Testis (tissue), 2 donors: ENCODE measurements at regions not wholly inside any gene's neighbourhood (a gene's known extent, or its start where the extent isn't known, plus 50 kb on each side); places are given as distances from the start of the nearest gene placed in this dataset.
A peak's percentile ranks its signal among the peaks of the same experiment; 100 is the strongest.

Experiments used
- DNase-seq: peaks from one replicate; pipeline ENCODE4 v3.0.0-alpha.2; 2019
- H3K27ac ChIP-seq, 2 donors: fragments of 200-600 bp; sonication (generic); one replicate each; pipeline ENCODE4 v1.5.1; 2019
- H3K27me3 ChIP-seq: fragments of 200-600 bp; sonication (generic); one replicate; pipeline ENCODE4 v1.5.1; 2019
- H3K36me3 ChIP-seq: fragments of 200-600 bp; sonication (generic); one replicate; pipeline ENCODE4 v1.5.1; 2017; ENCODE audit warnings: low read depth; ENCODE audit errors: missing control alignments
- H3K4me1 ChIP-seq: fragments of 200-600 bp; sonication (generic); one replicate; pipeline ENCODE4 v1.5.1; 2019
- H3K4me3 ChIP-seq, 2 donors: fragments of 200-600 bp; sonication (generic); one replicate each; pipeline ENCODE4 v1.5.1; 2017 to 2019
- H3K9me3 ChIP-seq: fragments of 200-600 bp; sonication (generic); one replicate; pipeline ENCODE4 v1.5.1; 2017
- POLR2A ChIP-seq: fragments of 450-650 bp; IDR thresholded peaks from one replicate; pipeline ENCODE4 v1.6.1; 2017; ENCODE audit warnings: antibody characterized with exemption, mild to moderate bottlenecking, moderate library complexity
- WGBS, 2 donors: methylation state at CpG; one replicate each; pipeline ENCODE4 v1.1.5; 2018; 5-methylcytosine and 5-hydroxymethylcytosine counted together
- intact Hi-C: fragments of 100-400 bp; cut with DNase I; formaldehyde crosslinking; loops from one replicate; pipeline ENCODE4 v1.15.1; 2023; ENCODE audit warnings: low total_unique reads
- TF ChIP-seq, protein P1 (sequence below), 3 experiments: fragments of 450-650 bp in 2 of 3; fragments of 200-600 bp in 1 of 3; sonication (generic) in 1 of 3; IDR thresholded peaks; one replicate each; pipeline ENCODE4 v1.5.1; 2016 to 2019; ENCODE audit warnings: antibody characterized with exemption in 3 of 3, mild to moderate bottlenecking in 2 of 3, moderate library complexity in 1 of 3

DNA sequence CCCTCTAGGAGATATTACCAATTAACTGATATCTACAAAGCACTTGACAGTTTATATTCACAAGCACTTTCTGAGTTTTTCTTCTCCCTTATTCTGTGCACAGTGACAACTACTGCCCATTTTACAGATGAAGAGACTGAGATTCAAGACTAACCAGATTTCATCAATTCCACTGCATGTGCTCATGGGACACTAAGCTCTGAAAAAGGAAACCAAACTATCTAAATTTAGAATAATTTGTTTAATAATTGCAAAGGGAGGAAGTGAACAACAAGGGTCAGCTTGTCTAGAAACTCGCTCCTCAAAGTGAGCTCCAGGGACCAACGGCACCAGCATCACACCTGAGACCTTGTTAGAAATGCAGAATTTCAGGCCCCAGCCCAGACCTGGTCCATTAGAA is 50.8 kb upstream of the MYLIP start:
- Histone ChIP-seq H3K27ac (no peak overlapping the region), H3K9me3 (no peaks in the 10 kb centered on the region), H3K27me3 (no peaks in the 10 kb centered on the region), H3K4me3 (no peak overlapping the region), H3K36me3 (no peaks in the 10 kb centered on the region), H3K4me1 (no peaks in the 10 kb centered on the region)
- intact Hi-C loops, result no loop called here
- no peak for TF ChIP-seq POLR2A
- TF ChIP-seq, protein P1, sequence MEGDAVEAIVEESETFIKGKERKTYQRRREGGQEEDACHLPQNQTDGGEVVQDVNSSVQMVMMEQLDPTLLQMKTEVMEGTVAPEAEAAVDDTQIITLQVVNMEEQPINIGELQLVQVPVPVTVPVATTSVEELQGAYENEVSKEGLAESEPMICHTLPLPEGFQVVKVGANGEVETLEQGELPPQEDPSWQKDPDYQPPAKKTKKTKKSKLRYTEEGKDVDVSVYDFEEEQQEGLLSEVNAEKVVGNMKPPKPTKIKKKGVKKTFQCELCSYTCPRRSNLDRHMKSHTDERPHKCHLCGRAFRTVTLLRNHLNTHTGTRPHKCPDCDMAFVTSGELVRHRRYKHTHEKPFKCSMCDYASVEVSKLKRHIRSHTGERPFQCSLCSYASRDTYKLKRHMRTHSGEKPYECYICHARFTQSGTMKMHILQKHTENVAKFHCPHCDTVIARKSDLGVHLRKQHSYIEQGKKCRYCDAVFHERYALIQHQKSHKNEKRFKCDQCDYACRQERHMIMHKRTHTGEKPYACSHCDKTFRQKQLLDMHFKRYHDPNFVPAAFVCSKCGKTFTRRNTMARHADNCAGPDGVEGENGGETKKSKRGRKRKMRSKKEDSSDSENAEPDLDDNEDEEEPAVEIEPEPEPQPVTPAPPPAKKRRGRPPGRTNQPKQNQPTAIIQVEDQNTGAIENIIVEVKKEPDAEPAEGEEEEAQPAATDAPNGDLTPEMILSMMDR (IDR thresholded peaks at IDR 0.05), result no peak
- 84 to 92% methylated on average over 2 of the region's 2 CpGs for WGBS, 2 donors
- DNase-seq, result no peak

GRCh38 chr6:16069671-16070070 is 59.2 kb upstream of the MYLIP start:
- Histone ChIP-seq H3K4me3 (peak overlapping the region; percentile 51 to 52), H3K36me3 (no peaks in the 10 kb centered on the region), H3K27ac (no peak overlapping the region), H3K9me3 (no peaks in the 10 kb centered on the region), H3K4me1 (no peaks in the 10 kb centered on the region), H3K27me3 (no peaks in the 10 kb centered on the region)
- no peak for DNase-seq
- TF ChIP-seq, protein P1 (IDR thresholded peaks at IDR 0.05), result no peak
- TF ChIP-seq POLR2A, result no peak
- WGBS, 2 donors, result 52 to 88% methylated on average over 7 of the region's 7 CpGs
- intact Hi-C loops, result no loop called here

GRCh38 chr6:16069222-16069621 is 59.7 kb upstream of the MYLIP start:
- WGBS, 2 donors, result 77% methylated on average over 39 of the region's 39 CpGs; no CpG with 5 or more reads in 1 of the 2 donors

DNA sequence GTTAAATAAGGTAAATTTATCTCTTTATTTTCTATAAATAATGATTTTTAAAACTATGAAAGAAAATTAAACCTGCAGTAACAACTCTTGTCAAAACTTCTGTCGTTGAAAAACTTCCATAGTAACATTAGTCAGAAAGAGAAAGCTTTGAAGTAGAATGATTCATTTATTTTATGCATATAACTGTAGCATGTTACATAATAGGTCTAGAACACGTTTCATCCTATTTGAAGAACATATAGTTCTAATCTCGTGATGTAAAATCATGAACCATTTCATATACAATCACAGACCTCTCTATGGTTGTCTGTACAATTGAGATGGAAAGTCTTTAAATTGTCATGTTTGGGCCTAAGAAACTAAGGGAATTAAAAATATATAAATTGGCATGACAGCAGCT is 61.3 kb upstream of the MYLIP start:
- intact Hi-C loops, result no loop called here
- no peak for DNase-seq
- H3K27me3 ChIP-seq, result no peaks in the 10 kb centered on the region
- H3K4me1 ChIP-seq, result no peaks in the 10 kb centered on the region
- WGBS, 2 donors, result 67 to 75% methylated on average over 3 of the region's 3 CpGs
- H3K4me3 ChIP-seq, result no peak overlapping the region
- H3K9me3 ChIP-seq, result no peaks in the 10 kb centered on the region
- H3K36me3 ChIP-seq, result no peaks in the 10 kb centered on the region
- no peak overlapping the region for H3K27ac ChIP-seq
- TF ChIP-seq POLR2A, result no peak
- TF ChIP-seq, protein P1 (IDR thresholded peaks at IDR 0.05), result no peak

More at GRCh38 chr6:16069222-16069621, 59.7 kb upstream of the MYLIP start:
- no peaks in the 10 kb centered on the region for H3K4me1 ChIP-seq
- TF ChIP-seq, protein P1 (IDR thresholded peaks at IDR 0.05), result no peak
- TF ChIP-seq POLR2A, result no peak
- no peaks in the 10 kb centered on the region for H3K36me3 ChIP-seq
- DNase-seq, result peak; percentile 18
- H3K27ac ChIP-seq, result no peak overlapping the region
- H3K27me3 ChIP-seq, result no peaks in the 10 kb centered on the region
- no peaks in the 10 kb centered on the region for H3K9me3 ChIP-seq
- peak overlapping the region; percentile 51 to 52 for H3K4me3 ChIP-seq
- intact Hi-C loops, result no loop called here

GRCh38 chr6:16064671-16065072 is 64.2 kb upstream of the MYLIP start:
- Histone ChIP-seq H3K27me3 (no peaks in the 10 kb centered on the region), H3K9me3 (no peaks in the 10 kb centered on the region), H3K27ac (no peak overlapping the region), H3K4me3 (no peak overlapping the region), H3K36me3 (no peaks in the 10 kb centered on the region), H3K4me1 (peaks cover 2% of the 10 kb centered on the region)
- no peak for DNase-seq
- intact Hi-C loops, result no loop called here
- WGBS, 2 donors, result 46 to 68% methylated on average over 7 of the region's 7 CpGs
- TF ChIP-seq POLR2A, result no peak
- TF ChIP-seq, protein P1 (IDR thresholded peaks at IDR 0.05), result no peak
